ENCODE measurements at regions not wholly inside any gene's neighbourhood (a gene's known extent, or its start where the extent isn't known, plus 50 kb on each side); places are given as distances from the start of the nearest gene placed in this dataset.
"Not testable (repeated sequence)": the region's sequence is repeated elsewhere in the genome, so short reads cannot be mapped to it uniquely, and the experiment has no call there.

GRCh38 chrX:52585892-52586291, 68.8 kb downstream of the SSX7 start:
- no peak for DNase-seq

GRCh38 chrX:52577464-52578173, 60.8 kb upstream of the XAGE1B start:
- no peak for DNase-seq

- no peak for DNase-seq
Observed at GRCh38 chrX:52576946-52577345, 60.1 kb upstream of the XAGE1B start.

- DNase-seq, result no peak
Observed at GRCh38 chrX:52576474-52576873, 59.6 kb upstream of the XAGE1B start.

GRCh38 chrX:52574416-52575275, 57.8 kb upstream of the XAGE1B start:
- DNase-seq, result peak; percentile 15

GRCh38 chrX:52568146-52568545, 51.3 kb upstream of the XAGE1B start:
- DNase-seq, result not testable (repeated sequence)
